IPS-20b (cell line): ENCODE measurements at regions not wholly inside any gene's neighbourhood (a gene's known extent, or its start where the extent isn't known, plus 50 kb on each side); places are given as distances from the start of the nearest gene placed in this dataset.

ENCODE experiments used
- H3K27ac ChIP-seq: one replicate; pipeline ENCODE4 v1.5.1; 2013; ENCODE audit warnings: low read length
- H3K27me3 ChIP-seq: 2 replicates; pipeline ENCODE4 v1.6.1; 2013; ENCODE audit warnings: mild to moderate bottlenecking, low read length, inconsistent platforms; ENCODE audit not compliant: insufficient read depth
- H3K36me3 ChIP-seq: 2 replicates; pipeline ENCODE4 v1.6.1; 2013; ENCODE audit warnings: low read depth, mild to moderate bottlenecking, inconsistent platforms, low read length, moderate library complexity; ENCODE audit not compliant: insufficient read depth
- H3K4me1 ChIP-seq: 2 replicates; pipeline ENCODE4 v1.6.1; 2013; ENCODE audit warnings: mild to moderate bottlenecking, control low read depth, inconsistent platforms, low read length, moderate library complexity; ENCODE audit not compliant: insufficient read depth
- H3K4me3 ChIP-seq: 2 replicates; pipeline ENCODE4 v1.5.1; 2013; ENCODE audit warnings: mild to moderate bottlenecking, low read length, inconsistent platforms
- H3K9ac ChIP-seq: 2 replicates; pipeline ENCODE4 v1.6.1; 2013; ENCODE audit warnings: low read depth, mild to moderate bottlenecking, inconsistent platforms, low read length, moderate library complexity
- H3K9me3 ChIP-seq: 2 replicates; pipeline ENCODE4 v1.6.1; 2013; ENCODE audit warnings: mild to moderate bottlenecking, low read depth, low read length, inconsistent platforms; ENCODE audit not compliant: insufficient read depth

- Histone ChIP-seq H3K9me3 (peaks cover 18% of the 10 kb centered on the region), H3K9ac (no peak overlapping the region), H3K27ac (no peak overlapping the region)
These were observed 1319.2 kb upstream of the SLC10A2 start for GRCh38 chr13:104385404-104385803.

DNA sequence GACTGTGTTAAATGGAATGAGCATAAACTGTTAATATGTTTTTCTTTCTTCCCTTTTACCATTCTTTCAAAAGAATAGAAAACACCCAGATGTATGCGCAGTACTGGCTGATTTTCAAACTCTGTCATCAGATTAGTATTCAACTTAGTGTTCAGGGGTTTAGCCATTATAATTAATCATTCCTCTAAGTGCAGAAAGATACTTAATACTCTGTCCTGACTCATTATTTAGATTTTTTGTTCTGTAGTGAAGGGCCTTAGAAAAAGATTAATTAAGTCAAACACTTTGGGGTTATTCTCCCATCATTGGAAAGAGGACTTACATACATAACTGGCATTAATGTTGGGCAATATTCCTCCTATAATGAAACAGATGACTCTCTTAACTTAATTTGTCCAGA lies 1316.7 kb upstream of the SLC10A2 start:
- Histone ChIP-seq H3K4me3 (no peak overlapping the region), H3K27me3 (no peaks in the 10 kb centered on the region), H3K9ac (no peak overlapping the region), H3K4me1 (no peaks in the 10 kb centered on the region), H3K36me3 (no peaks in the 10 kb centered on the region), H3K9me3 (peaks cover 5% of the 10 kb centered on the region; the same call in 1 of the 2 replicates), H3K27ac (no peak overlapping the region)

More at GRCh38 chr13:104385404-104385803, 1319.2 kb upstream of the SLC10A2 start:
- no peaks in the 10 kb centered on the region for H3K27me3 ChIP-seq
- no peak overlapping the region for H3K4me3 ChIP-seq
- H3K4me1 ChIP-seq, result no peaks in the 10 kb centered on the region
- H3K36me3 ChIP-seq, result no peaks in the 10 kb centered on the region

- no peak overlapping the region for H3K9ac ChIP-seq
- H3K36me3 ChIP-seq, result no peaks in the 10 kb centered on the region
- no peaks in the 10 kb centered on the region for H3K4me1 ChIP-seq
- no peak overlapping the region for H3K4me3 ChIP-seq
- H3K27me3 ChIP-seq, result no peaks in the 10 kb centered on the region
- H3K9me3 ChIP-seq, result no peaks in the 10 kb centered on the region
- H3K27ac ChIP-seq, result no peak overlapping the region
These were observed 1310.4 kb upstream of the SLC10A2 start for GRCh38 chr13:104376588-104376987.

DNA sequence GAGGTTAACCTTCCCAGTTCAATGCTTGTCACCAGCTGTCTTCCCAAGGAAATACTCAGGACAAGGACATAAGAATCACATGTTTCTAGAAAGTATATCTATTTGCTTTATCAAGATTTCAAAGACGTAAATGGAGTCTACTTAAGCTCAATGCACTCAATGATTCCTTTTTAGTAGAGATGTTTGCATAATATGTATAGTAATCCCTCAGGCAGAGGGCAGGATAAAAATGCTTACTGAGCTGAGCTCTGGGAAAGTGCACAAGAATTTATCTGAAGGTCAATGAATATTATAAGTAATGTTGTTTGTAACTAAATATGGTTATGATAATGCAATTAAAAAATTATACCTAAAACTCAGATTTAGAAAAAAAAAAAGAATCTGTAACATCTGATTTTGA lies 1309.4 kb upstream of the SLC10A2 start:
- H3K9ac ChIP-seq, result no peak overlapping the region
- H3K4me3 ChIP-seq, result no peak overlapping the region
- no peaks in the 10 kb centered on the region for H3K9me3 ChIP-seq
- no peak overlapping the region for H3K27ac ChIP-seq
- H3K36me3 ChIP-seq, result no peaks in the 10 kb centered on the region
- H3K4me1 ChIP-seq, result no peaks in the 10 kb centered on the region
- H3K27me3 ChIP-seq, result no peaks in the 10 kb centered on the region

DNA sequence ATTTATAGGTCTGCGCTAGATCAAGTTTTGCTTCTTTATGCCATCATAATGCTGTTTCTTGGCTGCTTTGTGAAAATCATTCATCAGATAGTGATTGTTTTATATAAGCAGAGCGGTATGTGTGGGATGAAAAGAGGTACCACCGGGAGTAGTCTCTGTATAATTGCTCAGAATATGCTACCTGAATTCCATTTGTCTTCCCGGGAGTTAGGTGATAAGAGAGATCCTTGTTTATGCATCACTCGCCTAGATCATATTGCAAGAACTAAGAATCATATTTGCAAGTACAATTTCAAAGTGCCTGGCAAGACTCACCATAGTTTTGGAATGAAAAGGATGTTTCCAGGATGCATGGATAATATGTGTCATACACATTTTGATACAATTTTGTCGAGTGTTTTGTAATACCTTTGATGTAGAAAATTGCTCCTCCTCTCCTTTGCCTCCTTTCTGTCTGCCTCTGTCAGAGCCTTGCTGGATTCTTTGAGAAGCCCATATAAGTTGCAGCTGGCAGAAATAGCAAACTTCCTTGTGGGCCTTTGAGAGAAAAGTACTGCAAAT lies 1306.0 kb upstream of the SLC10A2 start:
- H3K36me3 ChIP-seq, result no peaks in the 10 kb centered on the region
- no peak overlapping the region for H3K27ac ChIP-seq
- no peaks in the 10 kb centered on the region for H3K9me3 ChIP-seq
- no peaks in the 10 kb centered on the region for H3K27me3 ChIP-seq
- H3K4me3 ChIP-seq, result no peak overlapping the region
- no peak overlapping the region for H3K9ac ChIP-seq
- no peaks in the 10 kb centered on the region for H3K4me1 ChIP-seq

DNA sequence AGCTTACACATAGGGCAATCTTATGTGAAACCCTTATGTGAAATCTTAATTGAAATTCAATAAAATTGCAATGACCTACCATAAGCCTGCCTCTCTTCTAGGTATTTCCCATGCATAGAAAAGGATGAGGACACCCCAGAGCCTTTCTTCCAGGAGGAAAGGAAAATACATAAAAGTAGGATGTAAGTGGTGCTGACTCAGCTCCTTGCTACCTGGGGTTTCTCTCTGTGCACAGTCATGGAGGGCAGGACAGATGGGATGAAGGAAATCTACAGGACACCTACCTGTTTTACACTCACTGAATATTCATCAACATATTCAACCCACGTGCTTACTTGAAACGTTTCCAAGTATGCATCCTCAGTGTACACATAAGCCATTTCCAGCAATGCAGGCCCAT lies 1299.2 kb upstream of the SLC10A2 start:
- Histone ChIP-seq H3K36me3 (no peaks in the 10 kb centered on the region), H3K4me1 (no peaks in the 10 kb centered on the region), H3K9ac (no peak overlapping the region), H3K27me3 (no peaks in the 10 kb centered on the region), H3K4me3 (no peak overlapping the region), H3K27ac (no peak overlapping the region), H3K9me3 (no peaks in the 10 kb centered on the region)

DNA sequence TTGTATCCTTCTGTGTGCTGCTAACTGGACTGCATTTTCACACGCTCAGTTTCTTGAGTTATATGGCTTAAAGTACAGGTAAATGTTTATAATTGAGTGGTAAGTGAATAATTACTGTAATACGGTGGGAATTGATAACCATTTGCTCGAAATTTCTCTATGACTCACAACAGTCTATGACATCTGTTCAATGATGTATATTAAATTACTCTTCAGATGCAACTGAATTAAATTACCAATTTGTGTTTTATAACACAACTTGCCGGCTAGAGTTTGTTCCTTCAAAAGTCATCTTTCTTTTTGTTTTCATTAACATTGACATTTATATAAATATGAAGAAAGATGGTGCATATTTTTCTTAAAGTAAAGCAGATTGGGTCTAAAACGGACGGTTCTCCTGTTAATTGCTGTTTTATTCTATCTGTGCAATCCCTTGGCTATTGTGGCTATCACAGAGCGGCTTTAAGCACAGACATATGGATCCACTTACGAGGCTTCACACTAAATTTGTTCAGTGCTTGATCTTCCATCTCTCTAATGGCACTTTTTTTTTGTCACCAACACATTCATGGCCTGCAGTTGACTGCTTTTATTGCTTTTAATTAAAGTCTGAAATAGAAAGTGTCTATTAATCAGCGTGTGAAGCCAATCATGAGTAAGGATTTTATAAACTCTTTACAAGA lies 1291.6 kb upstream of the SLC10A2 start:
- no peaks in the 10 kb centered on the region for H3K9me3 ChIP-seq
- no peaks in the 10 kb centered on the region for H3K36me3 ChIP-seq
- no peak overlapping the region for H3K27ac ChIP-seq
- H3K9ac ChIP-seq, result no peak overlapping the region
- 0 out of 2 replicates have a peak, but pooled peaks cover 6% of the 10 kb centered on the region for H3K4me1 ChIP-seq
- H3K4me3 ChIP-seq, result no peak overlapping the region
- H3K27me3 ChIP-seq, result no peaks in the 10 kb centered on the region

- H3K9me3 ChIP-seq, result no peaks in the 10 kb centered on the region
- H3K27me3 ChIP-seq, result no peaks in the 10 kb centered on the region
- 0 out of 2 replicates have a peak, but pooled peaks cover 6% of the 10 kb centered on the region for H3K4me1 ChIP-seq
- no peaks in the 10 kb centered on the region for H3K36me3 ChIP-seq
- H3K4me3 ChIP-seq, result no peak overlapping the region
- H3K27ac ChIP-seq, result no peak overlapping the region
- H3K9ac ChIP-seq, result no peak overlapping the region
These were observed 1291.0 kb upstream of the SLC10A2 start for GRCh38 chr13:104357174-104357573.

GRCh38 chr13:104355041-104355670 lies 1288.9 kb upstream of the SLC10A2 start:
- Histone ChIP-seq H3K36me3 (no peaks in the 10 kb centered on the region), H3K27ac (no peak overlapping the region), H3K27me3 (no peaks in the 10 kb centered on the region), H3K9ac (no peak overlapping the region), H3K4me1 (0 out of 2 replicates have a peak, but pooled peaks cover 6% of the 10 kb centered on the region), H3K4me3 (no peak overlapping the region), H3K9me3 (no peaks in the 10 kb centered on the region)

DNA sequence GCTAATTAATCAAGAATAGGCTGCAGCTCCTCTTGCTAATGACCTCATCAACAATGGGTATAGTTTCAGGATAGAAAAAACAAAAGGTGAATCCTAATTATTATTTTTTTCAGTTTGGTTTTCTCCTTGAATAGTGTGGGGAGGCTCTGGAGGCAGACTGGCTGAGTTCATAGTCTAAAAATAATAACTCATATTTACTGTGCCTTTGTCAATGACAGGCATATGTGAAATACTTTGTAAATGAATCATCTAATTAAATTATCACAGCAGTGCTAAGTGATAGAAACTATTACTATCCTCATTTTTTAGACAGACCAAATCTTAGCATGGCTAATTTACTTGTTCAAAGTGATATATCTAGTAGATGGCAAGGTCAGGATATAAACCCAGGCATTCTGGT lies 1261.0 kb upstream of the SLC10A2 start:
- no peak overlapping the region for H3K27ac ChIP-seq
- no peaks in the 10 kb centered on the region for H3K27me3 ChIP-seq
- no peak overlapping the region for H3K4me3 ChIP-seq
- H3K4me1 ChIP-seq, result no peaks in the 10 kb centered on the region
- no peak overlapping the region for H3K9ac ChIP-seq
- no peaks in the 10 kb centered on the region for H3K36me3 ChIP-seq
- H3K9me3 ChIP-seq, result peaks cover 3% of the 10 kb centered on the region; the same call in 1 of the 2 replicates

DNA sequence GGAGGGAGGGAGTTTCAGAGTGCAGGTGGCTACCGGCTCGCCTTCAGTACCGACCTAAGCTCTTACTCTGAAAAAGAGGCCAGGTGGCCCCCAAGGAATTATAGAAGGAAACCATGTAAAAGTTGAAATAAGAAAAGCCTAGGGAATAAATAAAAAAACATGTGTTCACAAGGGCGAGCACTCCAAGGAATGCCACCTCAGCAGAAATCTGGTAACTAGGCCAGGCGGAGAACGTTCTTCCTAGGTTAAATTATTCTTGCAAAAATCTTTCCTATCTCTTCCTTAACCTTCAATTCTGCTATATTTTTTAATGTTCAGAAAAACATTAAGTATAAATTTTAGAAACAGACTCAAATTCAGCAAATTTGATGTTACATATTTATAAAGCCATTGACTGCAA lies 1260.3 kb upstream of the SLC10A2 start:
- H3K4me3 ChIP-seq, result no peak overlapping the region
- no peaks in the 10 kb centered on the region for H3K4me1 ChIP-seq
- no peaks in the 10 kb centered on the region for H3K27me3 ChIP-seq
- H3K9me3 ChIP-seq, result peaks cover under 1% of the 10 kb centered on the region; the same call in 1 of the 2 replicates
- H3K36me3 ChIP-seq, result no peaks in the 10 kb centered on the region
- no peak overlapping the region for H3K9ac ChIP-seq
- no peak overlapping the region for H3K27ac ChIP-seq

- Histone ChIP-seq H3K9ac (no peak overlapping the region), H3K4me1 (no peaks in the 10 kb centered on the region), H3K36me3 (no peaks in the 10 kb centered on the region), H3K9me3 (no peaks in the 10 kb centered on the region), H3K27ac (no peak overlapping the region), H3K27me3 (no peaks in the 10 kb centered on the region), H3K4me3 (no peak overlapping the region)
These were observed 1255.5 kb upstream of the SLC10A2 start for GRCh38 chr13:104321756-104322155.
